ENCODE measurements at regions not wholly inside any gene's neighbourhood (a gene's known extent, or its start where the extent isn't known, plus 50 kb on each side); places are given as distances from the start of the nearest gene placed in this dataset.

GRCh38 chr21:22253761-22254160 lies 1255.6 kb downstream of the NCAM2 start (continued):
- TF ChIP-seq CBX8 (IDR thresholded peaks at IDR 0.05) (no peak), FOXS1 (CRISPR knock-in tag; IDR thresholded peaks at IDR 0.05) (no peak), CHD4 (IDR thresholded peaks at IDR 0.05; ENCODE audit: borderline replicate concordance) (no peak)

DNA sequence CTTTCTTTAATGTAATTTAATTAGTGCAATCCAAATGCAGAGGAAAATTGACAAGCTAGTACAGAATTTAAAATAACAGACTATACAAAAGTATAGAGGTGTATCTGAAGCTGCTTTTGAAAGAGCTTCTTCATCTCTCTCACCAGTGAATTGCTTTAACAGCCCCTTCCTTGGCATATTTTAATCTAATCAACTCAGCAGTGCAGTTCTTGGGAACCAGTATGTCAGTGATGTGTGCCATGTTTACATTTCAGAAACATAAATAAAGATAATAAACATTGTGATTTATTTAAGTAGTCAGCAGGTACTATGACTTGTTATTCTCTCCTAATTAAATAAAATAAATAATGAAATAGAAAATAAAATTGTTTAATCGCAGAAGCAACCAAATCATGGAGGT lies 1260.6 kb downstream of the NCAM2 start:
- no peak for ATAC-seq
- Histone ChIP-seq H3K4me1 (no peaks in the 10 kb centered on the region), H3K4me2 (no peak overlapping the region), H3K9me3 (no peaks in the 10 kb centered on the region), H3K4me3 (no peak overlapping the region), H3K27ac (no peak overlapping the region)
- FAIRE-seq, result no peak
- TF ChIP-seq, protein P1, sequence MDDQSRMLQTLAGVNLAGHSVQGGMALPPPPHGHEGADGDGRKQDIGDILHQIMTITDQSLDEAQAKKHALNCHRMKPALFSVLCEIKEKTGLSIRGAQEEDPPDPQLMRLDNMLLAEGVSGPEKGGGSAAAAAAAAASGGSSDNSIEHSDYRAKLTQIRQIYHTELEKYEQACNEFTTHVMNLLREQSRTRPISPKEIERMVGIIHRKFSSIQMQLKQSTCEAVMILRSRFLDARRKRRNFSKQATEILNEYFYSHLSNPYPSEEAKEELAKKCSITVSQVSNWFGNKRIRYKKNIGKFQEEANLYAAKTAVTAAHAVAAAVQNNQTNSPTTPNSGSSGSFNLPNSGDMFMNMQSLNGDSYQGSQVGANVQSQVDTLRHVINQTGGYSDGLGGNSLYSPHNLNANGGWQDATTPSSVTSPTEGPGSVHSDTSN (IDR thresholded peaks at IDR 0.05), result no peak
- TF ChIP-seq FOXS1 (CRISPR knock-in tag; IDR thresholded peaks at IDR 0.05), result no peak
- no peak for TF ChIP-seq RFX5 (IDR thresholded peaks at IDR 0.05)
- no peak for TF ChIP-seq USF2 (IDR thresholded peaks at IDR 0.05)
- TF ChIP-seq ZFP36 (IDR thresholded peaks at IDR 0.05; ENCODE audit: borderline replicate concordance, partially characterized antibody), result no peak
- TF ChIP-seq MAFK (IDR thresholded peaks at IDR 0.05; ENCODE audit: partially characterized antibody), result no peak
- TF ChIP-seq ZC3H11A (IDR thresholded peaks at IDR 0.05), result no peak
- TF ChIP-seq ELK1 (IDR thresholded peaks at IDR 0.05; ENCODE audit: low read depth, low read length), result no peak
- TF ChIP-seq E2F6 (IDR thresholded peaks at IDR 0.05; ENCODE audit: borderline replicate concordance, low read depth), result no peak
- TF ChIP-seq, protein P2, sequence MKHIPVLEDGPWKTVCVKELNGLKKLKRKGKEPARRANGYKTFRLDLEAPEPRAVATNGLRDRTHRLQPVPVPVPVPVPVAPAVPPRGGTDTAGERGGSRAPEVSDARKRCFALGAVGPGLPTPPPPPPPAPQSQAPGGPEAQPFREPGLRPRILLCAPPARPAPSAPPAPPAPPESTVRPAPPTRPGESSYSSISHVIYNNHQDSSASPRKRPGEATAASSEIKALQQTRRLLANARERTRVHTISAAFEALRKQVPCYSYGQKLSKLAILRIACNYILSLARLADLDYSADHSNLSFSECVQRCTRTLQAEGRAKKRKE (CRISPR knock-in tag; IDR thresholded peaks at IDR 0.05; ENCODE audit: low read depth), result no peak
- no peak for TF ChIP-seq POLR2A (IDR thresholded peaks at IDR 0.05; ENCODE audit: low read length)
- no peak for TF ChIP-seq ESRRA (IDR thresholded peaks at IDR 0.05; ENCODE audit: borderline replicate concordance, low read length)
- TF ChIP-seq MAX (IDR thresholded peaks at IDR 0.05), result no peak
- TF ChIP-seq CHD4 (IDR thresholded peaks at IDR 0.05; ENCODE audit: borderline replicate concordance), result no peak
- TF ChIP-seq ZSCAN20 (CRISPR knock-in tag; IDR thresholded peaks at IDR 0.05), result no peak
- TF ChIP-seq RAD21 (conservative IDR thresholded peaks at IDR 0.05 in 1 of 2, IDR thresholded peaks at IDR 0.05 in 1 of 2), result no peak
- POLR2A ChIA-PET, result no interaction called here
- 8% methylated on average over 1 of the region's 1 CpG for WGBS (ENCODE audit: missing lambda C conversion rate)
- CTCF ChIA-PET, result no interaction called here
- DNase-seq (ENCODE audit: low read depth in 1 of 2, low spot score in 1 of 2), result no peak

- WGBS (ENCODE audit: missing lambda C conversion rate), result 5% methylated on average over 2 of the region's 2 CpGs
- TF ChIP-seq JUNB (IDR thresholded peaks at IDR 0.05) (no peak), RARB (CRISPR knock-in tag; IDR thresholded peaks at IDR 0.05) (no peak), ZSCAN20 (CRISPR knock-in tag; IDR thresholded peaks at IDR 0.05) (no peak), CHD4 (IDR thresholded peaks at IDR 0.05; ENCODE audit: borderline replicate concordance) (no peak), USF2 (IDR thresholded peaks at IDR 0.05) (no peak), BHLHE40 (IDR thresholded peaks at IDR 0.05; ENCODE audit: low read depth, low read length) (no peak), FOXS1 (CRISPR knock-in tag; IDR thresholded peaks at IDR 0.05) (no peak), CTCF (IDR thresholded peaks at IDR 0.05) (no peak), ZNF302 (CRISPR knock-in tag; IDR thresholded peaks at IDR 0.05) (no peak), RCOR1 (IDR thresholded peaks at IDR 0.05; ENCODE audit: low read depth, low read length) (no peak), SREBF2 (IDR thresholded peaks at IDR 0.05) (no peak), CEBPB (IDR thresholded peaks at IDR 0.05) (no peak), CBX2 (IDR thresholded peaks at IDR 0.05; ENCODE audit: borderline replicate concordance, low read depth) (no peak), NR3C1 (IDR thresholded peaks at IDR 0.05) (no peak), POLR2A (IDR thresholded peaks at IDR 0.05; ENCODE audit: low read length) (no peak)
- H3K4me1 ChIP-seq, result no peaks in the 10 kb centered on the region
- H3K4me3 ChIP-seq, result no peak overlapping the region
- no peak for FAIRE-seq
- DNase-seq (ENCODE audit: low read depth in 1 of 2, low spot score in 1 of 2), result no peak
- CTCF ChIA-PET, result no interaction called here
- H3K9me3 ChIP-seq, result no peaks in the 10 kb centered on the region
- H3K27ac ChIP-seq, result no peak overlapping the region
- no peak overlapping the region for H3K4me2 ChIP-seq
- POLR2A ChIA-PET, result no interaction called here
- no peak for ATAC-seq
Measured at GRCh38 chr21:22260274-22260673, 1262.1 kb downstream of the NCAM2 start.
